GM23338 (cell line): ENCODE measurements at regions not wholly inside any gene's neighbourhood (a gene's known extent, or its start where the extent isn't known, plus 50 kb on each side); places are given as distances from the start of the nearest gene placed in this dataset.

Source experiments
- ATAC-seq: fragments of 200-7000 bp; cut with Tn5 transposase; 3 replicates; pipeline ENCODE4 v1.9.1; 2020
- DNase-seq: peaks from one replicate; pipeline ENCODE4 v3.0.0-alpha.2; 2015; ENCODE audit warnings: low spot score
- H2AFZ ChIP-seq: fragments of 200-600 bp; sonication (generic); 2 replicates; pipeline ENCODE4 v1.8.0; 2016; ENCODE audit warnings: antibody characterized with exemption, mild to moderate bottlenecking, moderate library complexity
- H3F3A ChIP-seq: fragments of 200-600 bp; sonication (generic); replicated peaks from 2 replicates; pipeline ENCODE4 v1.8.0; 2017; ENCODE audit warnings: antibody characterized with exemption, mixed run types, low read depth
- H3K27ac ChIP-seq: fragments of 200-600 bp; sonication (generic); 2 replicates; pipeline ENCODE4 v1.6.1; 2016; ENCODE audit warnings: low read depth
- H3K27me3 ChIP-seq: fragments of 200-600 bp; sonication (generic); 2 replicates; pipeline ENCODE4 v1.8.0; 2016; ENCODE audit warnings: mild to moderate bottlenecking, mixed run types, moderate library complexity; ENCODE audit not compliant: insufficient read depth
- H3K36me3 ChIP-seq: fragments of 200-600 bp; sonication (generic); 2 replicates; pipeline ENCODE4 v1.8.0; 2016; ENCODE audit warnings: mild to moderate bottlenecking; ENCODE audit not compliant: insufficient read depth
- H3K4me1 ChIP-seq: fragments of 200-600 bp; sonication (generic); 2 replicates; pipeline ENCODE4 v1.8.0; 2016; ENCODE audit warnings: mild to moderate bottlenecking, moderate library complexity; ENCODE audit not compliant: insufficient read depth
- H3K4me2 ChIP-seq: fragments of 200-600 bp; sonication (generic); 2 replicates; pipeline ENCODE4 v1.7.1; 2017; ENCODE audit warnings: mixed run types
- H3K4me3 ChIP-seq: fragments of 200-600 bp; sonication (generic); 2 replicates; pipeline ENCODE4 v1.6.1; 2016; ENCODE audit warnings: mixed run types
- H3K79me2 ChIP-seq: fragments of 200-600 bp; sonication (generic); replicated peaks from 2 replicates; pipeline ENCODE4 v1.8.0; 2017; ENCODE audit warnings: mild to moderate bottlenecking; ENCODE audit not compliant: insufficient read depth
- H3K9me2 ChIP-seq: fragments of 200-600 bp; sonication (generic); 2 replicates; pipeline ENCODE4 v1.8.0; 2017; ENCODE audit not compliant: insufficient read depth
- H4K20me1 ChIP-seq: fragments of 200-600 bp; sonication (generic); replicated peaks from 2 replicates; pipeline ENCODE4 v1.8.0; 2017; ENCODE audit warnings: mild to moderate bottlenecking; ENCODE audit not compliant: insufficient read depth
- H3K27ac Mint-ChIP-seq: 2 replicates; pipeline ENCODE4 v1.8.0; 2020; ENCODE audit warnings: inconsistent platforms, mild to moderate bottlenecking, moderate library complexity, mixed read lengths
- H3K27me3 Mint-ChIP-seq: 3 replicates; pipeline ENCODE4 v1.8.0; 2022; ENCODE audit warnings: low read depth, mild to moderate bottlenecking, moderate library complexity, mixed read lengths, inconsistent platforms; ENCODE audit not compliant: insufficient read depth, poor library complexity
- H3K36me3 Mint-ChIP-seq: 3 replicates; pipeline ENCODE4 v1.8.0; 2021; ENCODE audit warnings: low read depth, mild to moderate bottlenecking, inconsistent platforms, moderate library complexity, mixed read lengths
- H3K4me1 Mint-ChIP-seq: 3 replicates; pipeline ENCODE4 v1.8.0; 2020; ENCODE audit warnings: mild to moderate bottlenecking, inconsistent platforms, mixed read lengths
- H3K4me3 Mint-ChIP-seq: 3 replicates; pipeline ENCODE4 v1.8.0; 2021; ENCODE audit warnings: moderate library complexity, mild to moderate bottlenecking, inconsistent platforms, mixed read lengths
- H3K9me3 Mint-ChIP-seq: 3 replicates; pipeline ENCODE4 v1.8.0; 2020; ENCODE audit warnings: moderate library complexity, mild to moderate bottlenecking, inconsistent platforms, mixed read lengths
- CREB1 ChIP-seq: fragments of 250-450 bp; sonication (Bioruptor Pico); IDR thresholded peaks from 2 replicates; pipeline ENCODE4 v1.5.0; 2020; ENCODE audit warnings: low read depth, mild to moderate bottlenecking, moderate library complexity
- EZH2 ChIP-seq: fragments of 200-600 bp; sonication (generic); IDR thresholded peaks from one replicate; pipeline ENCODE4 v1.8.0; 2017; ENCODE audit warnings: antibody characterized with exemption, mild to moderate bottlenecking, low read depth; ENCODE audit not compliant: unreplicated experiment
- EZH2phosphoT487 ChIP-seq: fragments of 200-600 bp; sonication (generic); IDR thresholded peaks from one replicate; pipeline ENCODE4 v1.8.1; 2018; ENCODE audit warnings: antibody characterized with exemption; ENCODE audit not compliant: unreplicated experiment
- JUNB ChIP-seq: IDR thresholded peaks from one replicate; pipeline ENCODE4 v1.6.1; 2016; ENCODE audit warnings: antibody characterized with exemption; ENCODE audit not compliant: unreplicated experiment
- NANOG ChIP-seq: IDR thresholded peaks from 2 replicates; pipeline ENCODE4 v1.6.1; 2016; ENCODE audit warnings: antibody characterized with exemption, borderline replicate concordance
- POLR2AphosphoS5 ChIP-seq: IDR thresholded peaks from 2 replicates; pipeline ENCODE4 v1.6.1; 2016; ENCODE audit warnings: antibody characterized with exemption, low read depth
- STAT1 ChIP-seq: IDR thresholded peaks from one replicate; pipeline ENCODE4 v1.6.1; 2016; ENCODE audit warnings: antibody characterized with exemption; ENCODE audit not compliant: unreplicated experiment
- ZNF114 ChIP-seq: fragments of 250-450 bp; sonication (Bioruptor Pico); IDR thresholded peaks from 2 replicates; pipeline ENCODE4 v1.5.0; 2020; ENCODE audit warnings: mild to moderate bottlenecking, moderate library complexity
- ZNF331 ChIP-seq: fragments of 250-450 bp; sonication (Bioruptor Pico); IDR thresholded peaks from 2 replicates; pipeline ENCODE4 v1.5.0; 2020; ENCODE audit warnings: low read depth, mild to moderate bottlenecking, moderate library complexity
- ZNF462 ChIP-seq: fragments of 250-450 bp; sonication (Bioruptor Pico); IDR thresholded peaks from 2 replicates; pipeline ENCODE4 v1.5.0; 2020; ENCODE audit warnings: mild to moderate bottlenecking, moderate library complexity

GRCh38 chr3:139248593-139249255 is 95.1 kb upstream of the MRPS22 start (continued):
- TF ChIP-seq EZH2phosphoT487, result no peak
- TF ChIP-seq ZNF331, result no peak
- no peak for TF ChIP-seq CREB1 (CRISPR knock-in tag)
- no peak for TF ChIP-seq ZNF114 (CRISPR knock-in tag)
- no peak for TF ChIP-seq ZNF462

GRCh38 chr3:139251529-139251928 is 92.3 kb upstream of the MRPS22 start:
- H3K36me3 Mint-ChIP-seq, result no peaks in the 10 kb centered on the region
- H3K4me1 ChIP-seq, result no peaks in the 10 kb centered on the region
- TF ChIP-seq EZH2phosphoT487 (no peak), POLR2AphosphoS5 (no peak), EZH2 (no peak), CREB1 (CRISPR knock-in tag) (no peak), JUNB (no peak), ZNF114 (CRISPR knock-in tag) (no peak), ZNF462 (no peak), STAT1 (no peak), NANOG (no peak), ZNF331 (no peak)

More at GRCh38 chr3:139251529-139251928, 92.3 kb upstream of the MRPS22 start:
- H3K36me3 ChIP-seq, result no peaks in the 10 kb centered on the region
- no peaks in the 10 kb centered on the region for H3K9me2 ChIP-seq
- Mint-ChIP-seq H3K4me3 (no peak overlapping the region), H3K9me3 (peaks cover 3% of the 10 kb centered on the region; the same call in 2 of the 3 replicates), H3K4me1 (no peaks in the 10 kb centered on the region), H3K27ac (no peak overlapping the region), H3K27me3 (peaks cover 6% of the 10 kb centered on the region)
- H3K27ac ChIP-seq, result no peak overlapping the region
- DNase-seq (no peak), ATAC-seq (no peak)
- no peak overlapping the region for H3K4me2 ChIP-seq
- H4K20me1 ChIP-seq, result no peaks in the 10 kb centered on the region
- no peaks in the 10 kb centered on the region for H3K27me3 ChIP-seq
- no peak overlapping the region for H3K4me3 ChIP-seq
- no peaks in the 10 kb centered on the region for H3K79me2 ChIP-seq
- no peaks in the 10 kb centered on the region for H3F3A ChIP-seq
- no peak overlapping the region for H2AFZ ChIP-seq
